ENCODE measurements at regions not wholly inside any gene's neighbourhood (a gene's known extent, or its start where the extent isn't known, plus 50 kb on each side); places are given as distances from the start of the nearest gene placed in this dataset.

GRCh38 chr7:85512790-85513189 is 325.9 kb upstream of the SEMA3D start:
- intact Hi-C loops (cut with DNase I): no loop called here
- Histone ChIP-seq H3K27me3 (no peaks in the 10 kb centered on the region), H3K4me1 (no peaks in the 10 kb centered on the region), H3K36me3 (no peaks in the 10 kb centered on the region), H3K4me3 (no peak overlapping the region), H3K27ac (no peak overlapping the region), H3K9me3 (no peaks in the 10 kb centered on the region)
- no peak for TF ChIP-seq CTCF (IDR thresholded peaks at IDR 0.05)
- DNase-seq (no peak), ATAC-seq (no peak)

- Histone ChIP-seq H3K9me3 (no peaks in the 10 kb centered on the region), H3K27ac (no peak overlapping the region), H3K4me1 (no peaks in the 10 kb centered on the region), H3K4me3 (no peak overlapping the region), H3K36me3 (no peaks in the 10 kb centered on the region), H3K27me3 (no peaks in the 10 kb centered on the region)
- intact Hi-C loops (cut with DNase I): no loop called here
- ATAC-seq (no peak), DNase-seq (no peak)
- TF ChIP-seq CTCF (IDR thresholded peaks at IDR 0.05): no peak
Observed at GRCh38 chr7:85510287-85510686, 323.4 kb upstream of the SEMA3D start.

GRCh38 chr7:85509476-85509875 is 322.6 kb upstream of the SEMA3D start:
- Histone ChIP-seq H3K27ac (no peak overlapping the region), H3K27me3 (no peaks in the 10 kb centered on the region), H3K4me1 (no peaks in the 10 kb centered on the region), H3K36me3 (no peaks in the 10 kb centered on the region), H3K4me3 (no peak overlapping the region), H3K9me3 (no peaks in the 10 kb centered on the region)
- ATAC-seq (no peak), DNase-seq (no peak)
- no peak for TF ChIP-seq CTCF (IDR thresholded peaks at IDR 0.05)
- intact Hi-C loops (cut with DNase I): no loop called here

GRCh38 chr7:85508642-85509410 is 322.0 kb upstream of the SEMA3D start:
- Histone ChIP-seq H3K4me1 (no peaks in the 10 kb centered on the region), H3K36me3 (no peaks in the 10 kb centered on the region), H3K9me3 (no peaks in the 10 kb centered on the region), H3K27ac (no peak overlapping the region), H3K27me3 (no peaks in the 10 kb centered on the region), H3K4me3 (no peak overlapping the region)
- DNase-seq (no peak), ATAC-seq (no peak)
- no peak for TF ChIP-seq CTCF (IDR thresholded peaks at IDR 0.05)
- intact Hi-C loops (cut with DNase I): no loop called here

GRCh38 chr7:85498031-85498430 is 311.2 kb upstream of the SEMA3D start:
- intact Hi-C loops (cut with DNase I): no loop called here
- H3K36me3 ChIP-seq: no peaks in the 10 kb centered on the region
- no peak for ATAC-seq
- no peaks in the 10 kb centered on the region for H3K4me1 ChIP-seq
- no peak for TF ChIP-seq CTCF (IDR thresholded peaks at IDR 0.05)
- H3K9me3 ChIP-seq: no peaks in the 10 kb centered on the region
- no peak overlapping the region for H3K4me3 ChIP-seq
- DNase-seq: no peak
- H3K27me3 ChIP-seq: no peaks in the 10 kb centered on the region
- H3K27ac ChIP-seq: no peak overlapping the region

- intact Hi-C loops (cut with DNase I): no loop called here
- H3K4me1 ChIP-seq: no peaks in the 10 kb centered on the region
- DNase-seq (no peak), ATAC-seq (no peak)
- no peak overlapping the region for H3K4me3 ChIP-seq
- TF ChIP-seq CTCF (IDR thresholded peaks at IDR 0.05): no peak
- no peaks in the 10 kb centered on the region for H3K9me3 ChIP-seq
- no peaks in the 10 kb centered on the region for H3K36me3 ChIP-seq
- H3K27ac ChIP-seq: no peak overlapping the region
- H3K27me3 ChIP-seq: no peaks in the 10 kb centered on the region
Observed at GRCh38 chr7:85489498-85489897, 302.6 kb upstream of the SEMA3D start.

Data from upper lobe of right lung (tissue), 1 donor.